ENCODE measurements at regions not wholly inside any gene's neighbourhood (a gene's known extent, or its start where the extent isn't known, plus 50 kb on each side); places are given as distances from the start of the nearest gene placed in this dataset.
"Not testable (repeated sequence)": the region's sequence is repeated elsewhere in the genome, so short reads cannot be mapped to it uniquely, and the experiment has no call there.

- DNase-seq = no peak
Observed at GRCh38 chr11:88061111-88061510, 114.1 kb downstream of the RAB38 start.

GRCh38 chr11:88059326-88059725, 115.9 kb downstream of the RAB38 start:
- DNase-seq = no peak

GRCh38 chr11:88051396-88051795, 123.8 kb downstream of the RAB38 start:
- no peak for DNase-seq

GRCh38 chr11:88050247-88050646, 125.0 kb downstream of the RAB38 start:
- DNase-seq = no peak

- DNase-seq = not testable (repeated sequence)
Observed at GRCh38 chr11:88045288-88045687, 130.0 kb downstream of the RAB38 start.

- DNase-seq = not testable (repeated sequence)
Observed at GRCh38 chr11:88044658-88045057, 130.6 kb downstream of the RAB38 start.

GRCh38 chr11:88043149-88043548, 132.1 kb downstream of the RAB38 start:
- no peak for DNase-seq

GRCh38 chr11:88042647-88043046, 132.6 kb downstream of the RAB38 start:
- DNase-seq = no peak

GRCh38 chr11:88042238-88042637, 133.0 kb downstream of the RAB38 start:
- DNase-seq = no peak

- DNase-seq = no peak
Observed at GRCh38 chr11:88041679-88042078, 133.6 kb downstream of the RAB38 start.

GRCh38 chr11:88040148-88040496, 135.1 kb downstream of the RAB38 start:
- no peak for DNase-seq

GRCh38 chr11:88039476-88040147, 135.6 kb downstream of the RAB38 start:
- no peak for DNase-seq

GRCh38 chr11:88038063-88038462, 137.2 kb downstream of the RAB38 start:
- DNase-seq = no peak

GRCh38 chr11:88036701-88037100, 138.5 kb downstream of the RAB38 start:
- DNase-seq = no peak

- DNase-seq = no peak
Observed at GRCh38 chr11:88035271-88035670, 140.0 kb downstream of the RAB38 start.

GRCh38 chr11:88017666-88018065, 157.6 kb downstream of the RAB38 start:
- DNase-seq = no peak

- DNase-seq = peak; percentile 68
Observed at GRCh38 chr11:88016392-88017170, 158.7 kb downstream of the RAB38 start.

GRCh38 chr11:88015170-88015569, 160.1 kb downstream of the RAB38 start:
- DNase-seq = no peak

GRCh38 chr11:88013508-88014065, 161.7 kb downstream of the RAB38 start:
- no peak for DNase-seq

- no peak for DNase-seq
Observed at GRCh38 chr11:88012456-88012855, 162.8 kb downstream of the RAB38 start.

- no peak for DNase-seq
Observed at GRCh38 chr11:87976009-87976408, 199.2 kb downstream of the RAB38 start.

GRCh38 chr11:87974797-87975196, 200.4 kb downstream of the RAB38 start:
- DNase-seq = no peak

GRCh38 chr11:87972133-87972532, 203.1 kb downstream of the RAB38 start:
- DNase-seq = no peak

GRCh38 chr11:87971354-87971753, 203.9 kb downstream of the RAB38 start:
- no peak for DNase-seq
